ENCODE measurements at regions not wholly inside any gene's neighbourhood (a gene's known extent, or its start where the extent isn't known, plus 50 kb on each side); places are given as distances from the start of the nearest gene placed in this dataset.

DNA sequence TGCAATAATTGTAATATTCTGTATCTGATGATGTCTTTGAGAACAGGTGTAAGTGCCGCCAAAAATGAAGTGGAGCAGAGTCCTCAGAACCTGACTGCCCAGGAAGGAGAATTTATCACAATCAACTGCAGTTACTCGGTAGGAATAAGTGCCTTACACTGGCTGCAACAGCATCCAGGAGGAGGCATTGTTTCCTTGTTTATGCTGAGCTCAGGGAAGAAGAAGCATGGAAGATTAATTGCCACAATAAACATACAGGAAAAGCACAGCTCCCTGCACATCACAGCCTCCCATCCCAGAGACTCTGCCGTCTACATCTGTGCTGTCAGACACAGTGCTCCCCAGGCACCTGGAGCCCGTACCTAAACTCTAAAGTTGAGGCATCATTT, 268.7 kb downstream of the DAD1 start:
- Histone ChIP-seq H3K4me3 (no peak overlapping the region), H3K36me3 (ENCODE audit: low read depth) (no peaks in the 10 kb centered on the region), H3F3A (ENCODE audit: insufficient read depth, low read depth) (no peaks in the 10 kb centered on the region), H2AFZ (no peak overlapping the region), H3K9me3 (ENCODE audit: insufficient read depth, low read depth) (no peaks in the 10 kb centered on the region), H4K20me1 (ENCODE audit: insufficient read depth) (no peaks in the 10 kb centered on the region), H3K27me3 (ENCODE audit: insufficient read depth, low read depth) (no peaks in the 10 kb centered on the region), H3K4me2 (no peak overlapping the region), H3K79me2 (ENCODE audit: low read depth) (no peaks in the 10 kb centered on the region), H3K27ac (no peak overlapping the region), H3K4me1 (replicated peaks; ENCODE audit: insufficient read depth) (no peaks in the 10 kb centered on the region), H3K9me2 (ENCODE audit: insufficient read depth) (no peaks in the 10 kb centered on the region)
- ChIA-PET CTCF (interaction anchor here (0.6 to 2.3 kb wide), 6 partner anchors 55 to 755 kb away, joined by 3 to 22 read pairs (median 4); no protein-coding TSS in a partner anchor), POLR2A (ENCODE audit: unreplicated experiment) (no interaction called here)
- DNase-seq: no peak
- no TSS peak for BruUV-seq (replicated peaks)
- intact Hi-C loops (cut with micrococcal nuclease; ENCODE audit: unreplicated experiment): loop anchor here (1.0 kb wide), 1 partner anchor 55 kb away; no protein-coding TSS in a partner anchor
- TF ChIP-seq, protein P1, sequence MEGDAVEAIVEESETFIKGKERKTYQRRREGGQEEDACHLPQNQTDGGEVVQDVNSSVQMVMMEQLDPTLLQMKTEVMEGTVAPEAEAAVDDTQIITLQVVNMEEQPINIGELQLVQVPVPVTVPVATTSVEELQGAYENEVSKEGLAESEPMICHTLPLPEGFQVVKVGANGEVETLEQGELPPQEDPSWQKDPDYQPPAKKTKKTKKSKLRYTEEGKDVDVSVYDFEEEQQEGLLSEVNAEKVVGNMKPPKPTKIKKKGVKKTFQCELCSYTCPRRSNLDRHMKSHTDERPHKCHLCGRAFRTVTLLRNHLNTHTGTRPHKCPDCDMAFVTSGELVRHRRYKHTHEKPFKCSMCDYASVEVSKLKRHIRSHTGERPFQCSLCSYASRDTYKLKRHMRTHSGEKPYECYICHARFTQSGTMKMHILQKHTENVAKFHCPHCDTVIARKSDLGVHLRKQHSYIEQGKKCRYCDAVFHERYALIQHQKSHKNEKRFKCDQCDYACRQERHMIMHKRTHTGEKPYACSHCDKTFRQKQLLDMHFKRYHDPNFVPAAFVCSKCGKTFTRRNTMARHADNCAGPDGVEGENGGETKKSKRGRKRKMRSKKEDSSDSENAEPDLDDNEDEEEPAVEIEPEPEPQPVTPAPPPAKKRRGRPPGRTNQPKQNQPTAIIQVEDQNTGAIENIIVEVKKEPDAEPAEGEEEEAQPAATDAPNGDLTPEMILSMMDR (conservative IDR thresholded peaks at IDR 0.05): no peak
- TF ChIP-seq EZH2 (IDR thresholded peaks at IDR 0.05; ENCODE audit: low read depth): no peak

DNA sequence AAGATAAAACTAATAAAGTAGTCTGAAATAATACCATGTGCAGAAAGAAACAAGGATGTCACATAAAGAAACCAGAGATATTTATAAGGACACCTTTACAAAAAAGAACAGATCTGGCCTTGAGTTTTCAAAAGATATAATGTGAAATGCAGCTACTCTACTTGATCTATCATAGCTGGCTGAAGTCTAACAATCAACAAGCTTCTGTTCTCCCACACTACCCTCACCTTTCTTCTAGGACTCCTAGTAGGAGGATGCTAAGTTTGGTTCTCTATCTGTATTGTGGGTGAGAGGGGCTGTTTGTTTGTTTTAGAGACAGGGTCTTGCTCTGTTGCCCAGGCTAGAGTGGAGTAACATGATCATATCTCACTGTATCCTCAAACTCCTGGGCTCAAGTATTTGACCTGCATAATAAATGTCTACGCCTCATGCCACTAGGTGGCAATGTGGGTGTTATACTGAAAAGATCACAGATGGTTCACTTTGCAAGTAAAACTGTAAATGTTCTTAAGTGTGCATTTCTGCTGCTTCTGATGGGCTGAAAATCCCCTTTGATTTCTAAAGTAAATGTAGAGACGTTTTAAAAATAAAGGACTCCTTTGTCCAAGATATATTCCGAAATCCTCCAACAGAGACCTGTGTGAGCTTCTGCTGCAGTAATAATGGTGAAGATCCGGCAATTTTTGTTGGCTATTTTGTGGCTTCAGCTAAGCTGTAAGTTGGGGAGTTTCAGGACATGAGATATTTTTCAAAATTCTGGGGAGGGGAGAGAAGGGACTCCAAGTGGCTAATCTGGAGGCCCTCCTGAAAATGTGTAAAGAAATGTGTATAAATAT, 269.3 kb downstream of the DAD1 start:
- POLR2A ChIA-PET (ENCODE audit: unreplicated experiment): no interaction called here
- peak; percentile 40 to 48 for DNase-seq

DNA sequence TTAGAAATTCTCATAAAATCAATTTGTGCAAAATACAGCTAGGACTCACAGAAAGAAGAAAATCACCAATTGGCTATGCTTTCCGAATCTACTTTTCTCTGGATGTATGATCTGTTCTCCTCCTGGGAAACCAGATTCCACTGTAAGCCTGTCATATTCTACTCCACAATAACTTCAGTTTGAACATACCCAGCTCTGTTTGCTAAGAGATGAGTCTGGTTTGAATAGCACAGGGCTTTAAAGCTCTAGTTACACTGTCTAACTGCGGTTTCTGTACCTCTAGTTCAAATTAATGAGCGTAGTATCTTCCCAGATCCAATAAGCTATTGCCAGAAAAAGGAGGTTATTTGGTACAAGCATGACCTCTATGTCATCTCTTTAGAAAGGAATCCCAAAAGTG, 270.1 kb downstream of the DAD1 start:
- no peaks in the 10 kb centered on the region for H3K36me3 ChIP-seq (ENCODE audit: low read depth)
- ChIA-PET POLR2A (ENCODE audit: unreplicated experiment) (no interaction called here), CTCF (interaction anchor here (0.5 to 2.3 kb wide), 5 partner anchors 30 to 763 kb away, joined by 3 to 22 read pairs (median 4); no protein-coding TSS in a partner anchor)
- no peak overlapping the region for H3K27ac ChIP-seq
- no peak overlapping the region for H2AFZ ChIP-seq
- H3F3A ChIP-seq (ENCODE audit: insufficient read depth, low read depth): no peaks in the 10 kb centered on the region
- BruUV-seq (replicated peaks): no TSS peak
- H3K4me3 ChIP-seq: no peak overlapping the region
- intact Hi-C loops (cut with micrococcal nuclease; ENCODE audit: unreplicated experiment): loop anchor here (5.0 kb wide), 3 partner anchors 92 to 238 kb away; no protein-coding TSS in a partner anchor
- H3K4me2 ChIP-seq: no peak overlapping the region
- DNase-seq: no peak
- no peaks in the 10 kb centered on the region for H3K9me3 ChIP-seq (ENCODE audit: insufficient read depth, low read depth)
- no peaks in the 10 kb centered on the region for H4K20me1 ChIP-seq (ENCODE audit: insufficient read depth)
- no peaks in the 10 kb centered on the region for H3K79me2 ChIP-seq (ENCODE audit: low read depth)
- TF ChIP-seq, protein P1 (conservative IDR thresholded peaks at IDR 0.05): no peak
- TF ChIP-seq EZH2 (IDR thresholded peaks at IDR 0.05; ENCODE audit: low read depth): no peak
- H3K27me3 ChIP-seq (ENCODE audit: insufficient read depth, low read depth): no peaks in the 10 kb centered on the region
- H3K4me1 ChIP-seq (replicated peaks; ENCODE audit: insufficient read depth): no peaks in the 10 kb centered on the region
- no peaks in the 10 kb centered on the region for H3K9me2 ChIP-seq (ENCODE audit: insufficient read depth)

More for the DNA sequence above, 269.3 kb downstream of the DAD1 start:
- no peaks in the 10 kb centered on the region for H3K4me1 ChIP-seq (replicated peaks; ENCODE audit: insufficient read depth)
- H4K20me1 ChIP-seq (ENCODE audit: insufficient read depth): no peaks in the 10 kb centered on the region
- H3K9me3 ChIP-seq (ENCODE audit: insufficient read depth, low read depth): no peaks in the 10 kb centered on the region
- TF ChIP-seq, protein P1 (conservative IDR thresholded peaks at IDR 0.05): peak; percentile 76
- no peak for TF ChIP-seq EZH2 (IDR thresholded peaks at IDR 0.05; ENCODE audit: low read depth)
- H3K27ac ChIP-seq: no peak overlapping the region
- no peaks in the 10 kb centered on the region for H3F3A ChIP-seq (ENCODE audit: insufficient read depth, low read depth)
- no peaks in the 10 kb centered on the region for H3K9me2 ChIP-seq (ENCODE audit: insufficient read depth)
- no peaks in the 10 kb centered on the region for H3K27me3 ChIP-seq (ENCODE audit: insufficient read depth, low read depth)
- CTCF ChIA-PET: interaction anchor here (0.5 to 2.3 kb wide), 7 partner anchors 30 to 762 kb away, joined by 3 to 22 read pairs (median 4); no protein-coding TSS in a partner anchor
- intact Hi-C loops (cut with micrococcal nuclease; ENCODE audit: unreplicated experiment): loop anchor here (1.0 to 5.0 kb wide), 4 partner anchors 56 to 238 kb away; no protein-coding TSS in a partner anchor
- no peak overlapping the region for H3K4me3 ChIP-seq
- no peak overlapping the region for H3K4me2 ChIP-seq
- no peaks in the 10 kb centered on the region for H3K79me2 ChIP-seq (ENCODE audit: low read depth)
- H3K36me3 ChIP-seq (ENCODE audit: low read depth): no peaks in the 10 kb centered on the region
- BruUV-seq (replicated peaks): no TSS peak
- H2AFZ ChIP-seq: no peak overlapping the region

Measured in PC-9 (cell line).